ENCODE measurements at regions not wholly inside any gene's neighbourhood (a gene's known extent, or its start where the extent isn't known, plus 50 kb on each side); places are given as distances from the start of the nearest gene placed in this dataset.

- TF ChIP-seq, protein P1, sequence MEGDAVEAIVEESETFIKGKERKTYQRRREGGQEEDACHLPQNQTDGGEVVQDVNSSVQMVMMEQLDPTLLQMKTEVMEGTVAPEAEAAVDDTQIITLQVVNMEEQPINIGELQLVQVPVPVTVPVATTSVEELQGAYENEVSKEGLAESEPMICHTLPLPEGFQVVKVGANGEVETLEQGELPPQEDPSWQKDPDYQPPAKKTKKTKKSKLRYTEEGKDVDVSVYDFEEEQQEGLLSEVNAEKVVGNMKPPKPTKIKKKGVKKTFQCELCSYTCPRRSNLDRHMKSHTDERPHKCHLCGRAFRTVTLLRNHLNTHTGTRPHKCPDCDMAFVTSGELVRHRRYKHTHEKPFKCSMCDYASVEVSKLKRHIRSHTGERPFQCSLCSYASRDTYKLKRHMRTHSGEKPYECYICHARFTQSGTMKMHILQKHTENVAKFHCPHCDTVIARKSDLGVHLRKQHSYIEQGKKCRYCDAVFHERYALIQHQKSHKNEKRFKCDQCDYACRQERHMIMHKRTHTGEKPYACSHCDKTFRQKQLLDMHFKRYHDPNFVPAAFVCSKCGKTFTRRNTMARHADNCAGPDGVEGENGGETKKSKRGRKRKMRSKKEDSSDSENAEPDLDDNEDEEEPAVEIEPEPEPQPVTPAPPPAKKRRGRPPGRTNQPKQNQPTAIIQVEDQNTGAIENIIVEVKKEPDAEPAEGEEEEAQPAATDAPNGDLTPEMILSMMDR (IDR thresholded peaks at IDR 0.05) = no peak
- no peak for TF ChIP-seq ZFX (IDR thresholded peaks at IDR 0.05; ENCODE audit: borderline replicate concordance)
Measured at GRCh38 chr9:106350777-106351176, 512.2 kb upstream of the ZNF462 start.

Measured in 22Rv1 (cell line).